NCI-H1436 treated with DMSO at 0.1 percent for 48 hours (cell line): ENCODE measurements at regions not wholly inside any gene's neighbourhood (a gene's known extent, or its start where the extent isn't known, plus 50 kb on each side); places are given as distances from the start of the nearest gene placed in this dataset.
"Not testable (repeated sequence)": the region's sequence is repeated elsewhere in the genome, so short reads cannot be mapped to it uniquely, and the experiment has no call there.

Source experiments
- DNase-seq: peaks from one replicate; lab custom pipeline; 2025; lab: John Stamatoyannopoulos, UW

DNA sequence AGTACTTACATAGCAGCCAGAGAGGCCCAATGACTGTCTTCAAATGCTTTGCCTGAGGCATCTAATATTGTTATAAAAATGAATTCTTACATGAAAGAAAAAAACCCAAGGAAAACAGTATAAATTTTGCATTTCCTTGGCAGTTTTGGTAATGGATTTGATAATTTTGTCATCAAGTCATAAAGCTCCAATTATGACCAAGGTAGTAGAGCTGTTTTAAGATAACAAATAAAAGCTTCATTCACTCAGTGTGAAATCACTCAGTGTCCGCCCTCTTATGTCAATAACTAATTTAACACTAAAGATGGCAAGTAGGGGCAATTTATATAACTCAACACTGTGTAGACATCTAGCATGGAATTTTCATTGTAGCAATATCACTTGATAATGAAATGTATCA is 193.9 kb downstream of the ANKRD7 start:
- no peak for DNase-seq

DNA sequence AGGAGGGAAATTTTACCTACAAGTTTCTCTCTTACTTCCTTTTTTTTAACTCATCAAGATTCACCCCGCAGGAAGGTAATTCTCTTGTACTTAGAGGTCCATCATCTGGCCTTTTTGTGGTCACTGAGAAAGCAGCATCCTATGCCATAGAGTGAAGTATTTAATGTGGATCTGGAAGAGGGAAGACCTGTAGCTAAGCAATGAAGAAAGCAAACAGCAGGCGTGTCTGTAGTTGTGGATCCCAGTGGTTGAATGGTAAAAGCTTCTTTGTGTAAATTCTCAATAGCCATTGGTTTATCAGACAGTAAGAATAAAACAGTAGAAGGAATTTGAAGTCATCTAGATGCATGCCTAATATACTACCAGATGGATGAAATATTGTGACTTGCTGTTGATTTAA is 196.4 kb downstream of the ANKRD7 start:
- DNase-seq, result no peak

DNA sequence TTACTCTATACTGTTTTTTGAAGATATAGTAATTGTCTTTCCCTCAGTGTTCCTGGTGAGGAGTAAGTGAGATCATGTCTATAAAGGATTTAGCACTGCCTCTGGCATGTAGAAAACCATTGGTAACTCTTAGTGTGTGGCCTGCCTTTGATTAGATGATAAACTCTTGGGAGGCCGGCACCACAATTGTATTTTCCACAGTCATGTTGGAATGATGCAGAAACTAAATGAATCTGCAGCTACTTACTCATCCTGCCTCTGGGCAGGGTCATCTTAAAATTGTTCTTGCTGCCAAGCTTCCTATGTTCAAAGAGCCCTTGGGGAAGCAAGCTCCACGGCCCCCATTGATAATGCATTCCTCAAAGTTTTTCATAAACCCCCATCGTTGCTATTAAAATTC is 204.6 kb downstream of the ANKRD7 start:
- DNase-seq, result no peak

DNA sequence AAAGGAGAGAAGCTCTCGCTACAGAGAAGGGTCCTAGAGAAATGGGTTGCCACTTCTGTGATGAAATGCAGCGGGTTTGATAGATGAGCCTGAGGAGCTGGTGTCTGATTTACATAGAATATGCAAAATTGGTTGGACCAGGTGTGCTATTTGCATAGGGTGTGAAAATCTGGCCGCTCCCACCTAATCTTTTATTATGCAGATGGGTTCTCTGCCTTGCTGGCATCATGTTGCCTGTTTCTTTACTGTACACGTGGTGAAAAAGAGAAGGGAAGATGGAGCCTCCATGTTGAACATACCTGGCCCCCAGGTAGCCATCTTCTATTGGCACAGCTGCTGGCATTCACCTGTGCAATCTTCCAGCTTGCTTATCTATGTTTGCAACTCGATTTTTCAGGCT is 212.2 kb downstream of the ANKRD7 start:
- no peak for DNase-seq

DNA sequence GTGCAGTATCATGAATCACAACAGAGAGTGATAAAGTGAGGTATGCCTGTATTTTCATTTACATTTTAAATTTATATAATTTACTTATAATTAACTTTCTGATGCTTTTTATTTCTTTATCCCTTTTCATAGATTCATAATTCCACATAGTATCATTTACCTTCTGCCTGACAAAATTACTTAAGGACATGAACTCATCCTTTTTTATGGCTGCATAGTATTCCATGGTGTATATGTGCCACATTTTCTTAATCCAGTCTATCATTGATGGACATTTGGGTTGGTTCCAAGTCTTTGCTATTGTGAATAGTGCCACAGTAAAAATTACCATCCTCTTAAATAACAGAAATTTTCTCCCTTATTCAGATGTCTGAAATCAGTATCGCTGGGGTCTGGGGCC is 224.5 kb downstream of the ANKRD7 start:
- not testable (repeated sequence) for DNase-seq

DNA sequence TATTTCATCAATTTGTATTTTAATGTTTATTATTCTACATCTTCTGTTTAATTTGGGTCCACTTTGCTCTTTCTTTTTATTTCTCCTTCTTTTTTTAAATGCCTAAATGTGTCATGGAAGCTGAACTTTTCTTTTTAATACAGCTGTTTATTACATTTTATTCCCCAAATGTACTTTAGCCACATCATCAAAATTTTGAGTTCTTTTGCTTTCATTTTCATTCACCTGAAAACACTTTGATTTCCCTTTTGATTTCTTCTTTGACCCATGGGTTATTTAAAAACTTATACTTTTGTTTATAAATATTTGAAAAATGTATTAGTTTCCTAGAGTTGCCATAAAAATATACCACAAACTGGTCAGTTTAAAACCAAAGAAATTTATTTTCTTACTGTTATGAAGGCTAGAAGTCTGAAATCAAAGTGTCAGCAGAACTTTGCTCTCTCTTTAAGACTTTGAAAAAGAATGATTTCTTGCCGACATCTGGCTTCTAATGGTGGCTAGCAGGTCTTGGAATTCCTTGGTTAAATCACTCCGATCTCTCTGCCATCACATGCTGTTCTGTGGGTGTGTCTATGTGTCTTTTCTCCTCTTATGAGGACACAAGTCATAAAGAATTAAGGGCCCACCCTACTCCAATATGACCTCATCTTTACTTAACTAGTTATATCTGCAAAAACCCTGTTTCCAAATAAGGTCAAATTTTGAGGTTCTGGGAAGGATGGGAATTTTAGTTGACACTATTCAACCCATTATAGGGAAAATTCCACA is 225.5 kb downstream of the ANKRD7 start:
- no peak for DNase-seq

DNA sequence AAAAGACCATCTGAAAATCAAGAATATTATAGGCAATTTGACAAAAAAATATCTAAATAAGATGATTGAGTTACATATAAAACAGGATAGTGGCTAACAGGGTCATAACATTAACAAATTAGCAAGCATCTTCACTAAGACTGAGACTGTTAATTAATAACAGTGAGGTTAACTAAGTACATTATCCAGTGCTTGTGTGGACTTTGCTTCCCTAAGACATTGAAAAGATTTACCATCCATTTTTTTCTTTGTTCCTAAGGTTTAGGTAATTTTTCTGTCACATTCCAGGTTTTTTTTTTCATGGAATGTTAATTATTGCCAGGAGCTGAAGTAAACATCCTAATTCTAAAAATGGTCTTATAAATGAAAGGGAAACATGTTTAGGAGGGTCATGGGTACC is 227.6 kb downstream of the ANKRD7 start:
- no peak for DNase-seq

DNA sequence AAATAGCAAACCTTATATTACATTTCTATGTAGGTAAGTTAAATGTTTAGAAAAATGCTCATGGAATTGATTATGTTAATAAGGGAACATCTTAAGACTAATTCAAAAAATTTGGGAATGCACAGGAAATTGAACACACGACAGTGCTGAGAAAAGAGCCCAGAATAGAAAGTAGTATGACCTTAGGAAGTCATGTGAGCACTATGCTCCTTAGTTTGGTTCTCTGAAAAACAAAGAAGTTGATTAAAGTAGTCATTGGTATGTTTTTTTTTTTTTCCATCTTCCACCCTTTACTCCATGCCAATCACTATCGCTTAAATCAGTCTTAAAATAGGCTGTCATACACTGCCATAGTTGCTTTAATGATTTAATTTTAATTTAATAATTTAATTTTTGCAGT is 242.9 kb downstream of the ANKRD7 start:
- DNase-seq, result no peak

DNA sequence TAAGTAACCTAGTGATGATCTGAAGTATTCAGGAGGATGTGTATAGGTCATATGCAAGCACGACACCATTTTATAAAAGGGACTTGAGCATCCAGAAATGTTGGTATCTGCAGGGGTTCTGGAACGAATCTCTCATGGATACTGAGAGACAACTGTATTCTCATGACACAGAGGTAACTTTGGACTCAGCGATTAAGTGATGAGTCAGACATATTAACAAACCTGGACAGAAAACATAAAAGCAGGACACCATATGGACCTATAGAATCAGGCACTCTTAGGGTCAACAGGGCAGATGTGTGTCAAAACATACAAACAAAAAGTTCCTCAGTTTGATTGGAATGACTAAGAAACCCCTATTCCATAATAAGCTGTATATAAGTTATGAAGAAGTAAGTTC is 248.1 kb downstream of the ANKRD7 start:
- DNase-seq, result no peak

DNA sequence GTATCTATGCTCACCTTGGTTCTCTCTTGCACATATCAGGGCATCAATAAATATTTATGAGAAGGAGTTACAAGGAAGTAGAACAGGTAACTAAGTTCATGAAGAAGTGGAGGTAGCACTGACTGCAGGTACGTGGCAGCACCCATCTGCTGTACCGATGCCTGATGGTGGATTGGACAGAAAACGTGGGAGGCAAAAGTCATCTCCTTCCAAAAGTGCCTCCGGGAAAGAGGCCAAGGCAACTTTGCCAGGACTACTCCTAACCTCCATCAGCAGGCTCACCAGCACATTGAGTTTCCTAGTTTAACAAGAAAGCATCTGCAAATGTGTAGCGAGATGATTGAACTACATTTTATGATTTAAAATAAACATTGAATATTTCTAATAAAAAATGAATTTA is 248.8 kb downstream of the ANKRD7 start:
- no peak for DNase-seq

DNA sequence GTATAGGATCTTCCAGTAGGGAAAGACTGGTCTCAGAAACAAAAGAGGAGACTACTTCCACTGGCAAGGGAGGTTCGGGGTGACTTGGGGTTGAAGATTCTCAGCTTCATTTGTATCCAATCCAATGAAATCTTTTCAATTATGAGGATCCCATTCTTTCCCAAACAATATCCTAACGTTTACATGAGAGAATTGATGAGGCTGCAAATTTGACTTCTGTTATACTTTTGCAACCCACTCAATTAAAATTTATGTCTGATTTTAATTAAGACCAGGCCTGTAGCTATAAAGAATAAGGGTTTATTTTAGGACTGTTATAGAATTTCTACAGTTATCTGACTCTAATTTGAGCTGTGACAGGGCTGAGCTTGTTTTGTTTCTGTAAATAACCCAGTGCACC is 251.5 kb downstream of the ANKRD7 start:
- no peak for DNase-seq

DNA sequence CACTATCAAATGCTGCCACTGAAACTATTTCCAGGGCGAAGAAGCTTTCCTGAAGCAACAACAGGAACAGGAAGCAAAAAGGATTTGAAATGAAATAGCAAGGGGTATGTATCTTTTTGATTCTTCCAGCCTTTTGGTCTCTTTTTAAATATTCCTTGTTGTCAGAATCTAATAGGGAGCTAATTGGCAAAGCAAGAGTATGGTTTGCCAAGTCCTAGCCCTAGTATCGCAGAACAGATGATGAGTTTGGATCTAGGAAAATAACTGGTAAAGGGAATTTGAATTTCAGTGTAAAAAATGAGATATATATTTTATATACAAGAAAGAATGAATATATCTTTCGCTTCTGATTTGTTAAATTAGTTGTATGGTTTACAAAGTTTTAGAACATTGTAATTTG is 252.5 kb downstream of the ANKRD7 start:
- DNase-seq, result no peak

DNA sequence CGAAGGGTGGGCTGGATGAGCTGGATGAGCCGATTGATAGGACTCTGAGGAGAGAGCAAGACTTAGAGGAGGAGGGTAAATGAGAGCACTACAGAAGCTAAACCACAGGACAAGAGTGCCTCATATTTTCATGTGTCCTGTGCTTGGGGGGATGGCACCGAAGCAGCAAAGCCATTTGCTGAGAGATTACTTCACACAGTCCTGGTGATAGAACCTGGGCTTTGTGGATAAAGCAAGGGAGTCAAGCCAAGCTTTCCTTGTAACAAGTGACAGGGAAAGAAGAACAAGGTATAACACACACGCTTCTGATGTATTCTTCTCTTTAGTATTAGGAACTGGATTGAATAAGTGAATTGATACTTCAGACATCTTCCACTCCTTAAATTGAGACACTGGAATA is 253.7 kb downstream of the ANKRD7 start:
- no peak for DNase-seq

DNA sequence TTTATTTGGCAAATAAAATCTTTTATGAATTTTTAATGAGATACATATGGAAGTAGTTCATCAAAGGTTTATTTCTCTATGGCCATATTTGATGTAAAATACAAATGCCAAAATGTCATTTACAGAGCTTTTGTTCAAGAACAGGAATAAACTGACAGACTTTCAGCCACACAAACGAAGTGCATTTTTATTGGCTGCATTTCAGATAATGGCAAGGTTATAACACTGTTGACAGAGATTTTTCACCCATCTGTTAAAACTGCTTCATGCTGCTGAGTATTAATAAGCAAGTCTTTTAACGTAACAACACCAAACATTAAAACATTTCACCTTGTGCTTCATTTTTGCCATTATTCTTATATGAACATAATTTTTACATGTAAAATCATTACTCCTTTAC is 254.4 kb downstream of the ANKRD7 start:
- no peak for DNase-seq

DNA sequence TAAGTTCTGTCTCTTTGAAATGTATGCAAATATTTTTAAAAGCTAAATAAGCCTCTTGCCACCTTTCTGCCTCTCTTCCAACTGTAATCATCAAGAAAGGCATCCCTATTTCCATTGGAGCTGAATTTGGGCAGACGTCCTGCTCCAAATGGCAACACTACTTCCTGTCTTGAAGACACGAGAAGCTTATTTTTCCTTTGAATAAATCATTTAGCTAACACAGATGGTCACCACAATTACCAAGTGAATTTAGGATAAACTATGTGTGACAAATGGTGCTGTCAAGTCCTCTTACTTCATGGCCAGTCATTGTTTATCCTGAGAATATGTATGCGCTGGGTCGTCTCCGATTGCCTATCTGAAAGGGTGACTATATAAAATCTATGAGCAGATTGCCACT is 268.0 kb downstream of the ANKRD7 start:
- no peak for DNase-seq

DNA sequence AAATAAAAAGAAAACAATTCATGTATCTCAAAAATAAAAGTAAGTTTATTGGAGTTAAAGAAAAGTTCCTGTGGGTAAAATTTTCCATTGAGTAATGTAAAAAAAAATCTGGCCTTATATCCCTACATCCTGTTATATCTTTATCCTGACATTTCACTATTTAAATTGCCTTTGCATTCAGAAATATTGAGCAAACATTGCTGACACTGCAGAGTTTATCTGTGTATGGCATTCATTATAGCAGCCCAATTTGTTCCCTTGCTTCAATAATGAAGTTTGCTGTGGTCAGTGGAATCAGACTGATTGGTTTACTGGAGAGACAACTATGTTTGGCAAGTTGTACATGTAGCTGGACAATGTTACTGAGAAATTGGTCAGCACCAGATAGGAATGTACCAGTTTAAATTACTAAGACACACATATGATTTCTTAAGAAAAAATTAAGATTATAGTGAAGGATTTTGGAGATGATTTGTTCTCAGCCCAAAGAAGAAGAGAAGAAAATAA is 271.7 kb downstream of the ANKRD7 start:
- DNase-seq, result no peak

DNA sequence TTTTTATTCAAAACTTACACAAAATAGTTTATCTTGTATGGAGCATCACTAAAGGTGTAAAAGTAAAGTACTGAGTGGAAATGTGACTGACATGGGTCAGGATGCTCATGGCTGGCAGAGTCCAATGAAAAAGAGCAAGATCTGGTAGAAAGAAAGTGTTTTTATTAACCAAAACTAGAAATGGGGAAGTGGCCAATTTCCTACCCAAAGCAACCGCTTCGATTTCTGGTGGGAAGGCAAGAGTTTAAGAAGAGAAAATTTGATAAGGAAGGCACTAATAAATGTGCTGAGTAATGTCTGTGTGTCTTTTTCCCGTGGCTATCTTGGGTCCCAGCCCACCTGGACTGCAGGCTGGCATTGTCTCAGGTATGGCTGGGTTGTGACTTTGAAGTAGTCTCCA is 277.7 kb downstream of the ANKRD7 start:
- DNase-seq, result no peak

DNA sequence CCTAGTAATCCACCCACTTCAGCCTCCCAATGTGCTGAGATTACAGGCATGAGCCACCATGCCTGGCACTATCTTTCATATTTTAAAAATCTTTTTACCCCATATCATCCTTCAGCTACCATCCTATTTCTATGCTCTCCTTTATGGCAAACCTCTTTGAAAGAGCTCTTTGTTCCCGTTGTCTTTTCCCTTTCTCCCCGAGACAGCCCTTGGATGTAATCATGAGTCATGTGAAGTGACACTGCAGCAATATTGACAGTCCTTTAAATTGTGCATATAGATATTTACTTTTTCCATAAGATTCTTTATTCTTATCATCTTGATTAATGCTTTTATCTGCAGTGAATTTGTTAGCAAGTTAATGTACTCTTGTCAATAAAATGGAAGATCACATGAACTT is 286.6 kb downstream of the ANKRD7 start:
- no peak for DNase-seq

DNA sequence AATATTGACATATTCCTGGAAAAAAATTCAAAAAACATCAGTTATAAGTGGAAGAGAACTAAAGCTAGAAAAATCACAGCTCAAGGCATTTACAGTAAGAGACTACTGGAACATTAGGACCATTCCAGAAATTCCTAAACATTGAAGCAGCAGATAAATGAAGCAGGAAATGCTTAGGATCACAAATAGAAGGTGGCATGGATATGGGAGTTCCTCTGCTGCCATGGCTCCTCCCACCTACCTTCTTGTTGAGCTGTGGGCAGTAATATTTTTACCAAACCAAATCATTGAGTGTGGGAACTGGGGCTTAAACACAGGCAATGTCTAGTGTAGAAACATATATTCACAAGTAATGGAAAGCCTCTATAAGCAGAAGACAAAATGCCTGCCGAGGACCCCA is 292.8 kb downstream of the ANKRD7 start:
- DNase-seq, result no peak

DNA sequence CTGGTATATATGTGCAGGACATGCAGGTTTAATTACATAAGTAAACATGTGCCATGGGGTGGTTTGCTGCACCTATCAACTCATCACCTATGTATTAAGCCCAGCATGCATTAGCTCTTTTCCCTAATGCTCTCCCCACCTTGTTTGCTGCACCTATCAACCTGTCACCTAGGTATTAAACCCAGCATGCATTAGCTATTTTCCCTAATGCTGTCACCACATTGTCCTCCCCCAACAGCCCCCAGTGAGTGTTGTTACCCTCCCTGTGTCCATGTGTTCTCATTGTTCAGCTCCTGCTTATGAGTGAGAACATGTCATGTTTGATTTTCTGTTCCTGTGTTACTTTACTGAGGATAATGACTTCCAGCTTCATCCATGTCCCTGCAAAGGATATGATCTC is 300.5 kb downstream of the ANKRD7 start:
- DNase-seq, result no peak

DNA sequence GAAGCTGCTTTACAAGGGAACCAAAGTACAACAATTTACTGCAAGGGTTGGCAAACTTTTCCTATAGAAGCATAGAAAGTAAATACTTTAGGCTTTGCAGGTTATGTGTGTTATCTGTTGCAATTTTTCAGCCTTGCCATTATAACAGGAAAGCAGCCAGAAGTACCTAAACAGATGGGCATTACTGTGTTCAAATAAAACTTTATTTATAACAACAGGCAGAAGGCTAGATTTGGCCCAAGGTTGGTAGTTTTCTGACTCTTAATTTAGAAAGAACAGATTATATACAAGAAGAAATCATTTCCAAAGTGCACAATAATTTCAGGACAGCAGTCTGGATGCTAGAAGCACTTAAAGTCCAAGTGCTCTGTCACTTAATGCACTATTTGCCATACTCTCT is 307.1 kb downstream of the ANKRD7 start:
- DNase-seq, result no peak

DNA sequence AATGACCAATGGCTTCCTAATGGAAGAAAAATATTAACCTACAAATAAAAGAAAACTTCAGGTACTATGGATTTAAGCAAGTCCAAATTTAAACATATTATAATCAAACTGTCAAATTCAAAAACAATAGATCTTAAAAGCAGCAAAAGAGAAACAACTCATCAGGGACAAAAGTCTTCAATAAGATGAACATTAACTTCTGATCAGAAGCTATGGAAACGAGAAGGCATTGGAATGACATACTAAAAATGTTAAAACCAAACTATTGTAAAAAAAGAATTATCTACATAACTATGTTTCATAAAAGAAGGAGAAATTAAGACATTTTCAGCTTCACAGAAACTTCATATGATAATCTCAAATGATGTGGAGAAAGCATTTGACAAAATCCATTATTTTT is 334.7 kb downstream of the ANKRD7 start:
- no peak for DNase-seq

DNA sequence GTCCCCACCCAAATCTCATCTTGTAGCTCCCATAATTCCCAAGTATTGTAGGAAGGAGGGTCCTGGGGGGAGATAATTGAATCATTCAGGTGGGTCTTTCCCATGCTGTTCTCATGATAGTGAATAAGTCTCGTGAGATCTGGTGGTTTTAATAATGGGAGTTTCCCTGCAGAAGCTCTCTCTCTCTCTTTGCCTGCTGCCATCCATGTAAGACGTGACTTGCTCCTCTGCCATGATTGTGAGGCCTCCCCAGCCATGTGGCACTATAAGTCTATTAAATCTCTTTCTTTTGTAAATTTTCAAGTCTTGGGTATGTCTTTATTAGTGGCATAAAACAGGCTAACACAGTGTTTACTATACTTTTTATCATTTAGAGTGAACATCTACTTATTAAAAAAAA is 338.8 kb downstream of the ANKRD7 start:
- no peak for DNase-seq

DNA sequence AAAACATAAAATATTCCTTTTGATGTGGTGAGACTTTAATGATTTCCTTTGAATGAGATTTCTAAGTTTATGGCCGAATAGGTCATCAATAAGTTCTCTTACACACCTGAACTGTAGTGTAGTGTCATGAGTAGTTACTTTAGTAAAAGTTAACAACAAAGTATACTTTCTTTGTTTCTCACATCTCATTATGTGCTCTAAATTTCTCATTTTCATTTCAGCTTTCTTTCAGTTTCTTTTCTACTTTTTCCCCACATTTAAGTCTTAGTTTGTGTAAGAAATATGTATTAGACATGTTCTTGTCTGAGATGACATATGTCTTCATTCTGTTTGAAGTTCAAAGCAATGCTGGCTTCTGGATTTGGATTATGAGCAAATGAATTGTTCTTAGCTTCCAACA is 348.1 kb downstream of the ANKRD7 start:
- DNase-seq, result no peak
